Amniotic stem cell (primary cell): ENCODE measurements at regions not wholly inside any gene's neighbourhood (a gene's known extent, or its start where the extent isn't known, plus 50 kb on each side); places are given as distances from the start of the nearest gene placed in this dataset.

Experiments used
- DNase-seq: peaks from one replicate; lab custom pipeline; 2025; lab: John Stamatoyannopoulos, UW

GRCh38 chr1:88063605-88064004 lies 620.5 kb upstream of the PKN2 start:
- no peak for DNase-seq

GRCh38 chr1:88068407-88068960 lies 615.6 kb upstream of the PKN2 start:
- no peak for DNase-seq

GRCh38 chr1:88070956-88071355 lies 613.1 kb upstream of the PKN2 start:
- no peak for DNase-seq

- DNase-seq, result no peak
These were observed 609.4 kb upstream of the PKN2 start for GRCh38 chr1:88074661-88075060.

GRCh38 chr1:88075813-88076212 lies 608.3 kb upstream of the PKN2 start:
- no peak for DNase-seq

GRCh38 chr1:88079036-88079435 lies 605.0 kb upstream of the PKN2 start:
- no peak for DNase-seq

GRCh38 chr1:88080875-88081274 lies 603.2 kb upstream of the PKN2 start:
- DNase-seq, result no peak

- DNase-seq, result no peak
These were observed 595.6 kb upstream of the PKN2 start for GRCh38 chr1:88088481-88088880.

DNA sequence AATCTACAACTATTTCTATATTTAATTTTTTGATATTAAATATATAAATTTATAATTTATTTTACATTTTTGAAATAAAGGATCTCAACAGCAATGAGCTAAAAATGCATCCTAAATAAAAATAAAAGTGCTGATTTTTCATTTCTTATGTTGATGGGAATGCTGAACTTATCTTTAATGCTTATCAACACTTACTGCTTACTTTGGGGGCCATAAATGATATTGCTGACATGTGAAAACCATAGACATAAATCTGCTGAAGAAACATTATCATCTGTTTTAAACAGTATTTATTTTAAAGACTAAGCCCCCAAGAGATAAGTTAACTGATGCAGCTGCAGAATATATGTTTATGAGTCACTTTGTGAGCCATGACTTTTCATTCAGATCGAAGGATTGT lies 594.1 kb upstream of the PKN2 start:
- DNase-seq, result no peak

DNA sequence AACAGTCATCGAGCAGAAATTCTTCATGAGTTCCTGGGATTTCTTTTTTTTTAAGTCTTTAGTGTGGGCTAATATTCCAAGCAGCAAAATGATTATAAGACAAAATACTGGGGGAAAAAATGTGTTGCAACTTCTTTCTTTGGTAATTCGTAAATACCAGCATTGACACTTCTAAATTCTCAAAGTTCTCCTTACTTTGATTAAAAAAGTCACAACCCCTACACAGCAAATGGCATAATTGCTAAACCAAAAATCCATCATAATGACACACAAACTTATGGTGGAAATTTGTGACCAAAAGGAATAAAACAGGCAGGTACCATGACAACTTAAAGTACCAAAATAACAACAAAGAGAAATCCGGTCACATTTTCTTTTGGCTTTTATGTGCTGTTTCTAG lies 585.2 kb upstream of the PKN2 start:
- DNase-seq, result no peak

- no peak for DNase-seq
These were observed 583.0 kb upstream of the PKN2 start for GRCh38 chr1:88101041-88101440.

GRCh38 chr1:88104236-88104635 lies 579.8 kb upstream of the PKN2 start:
- DNase-seq, result no peak

DNA sequence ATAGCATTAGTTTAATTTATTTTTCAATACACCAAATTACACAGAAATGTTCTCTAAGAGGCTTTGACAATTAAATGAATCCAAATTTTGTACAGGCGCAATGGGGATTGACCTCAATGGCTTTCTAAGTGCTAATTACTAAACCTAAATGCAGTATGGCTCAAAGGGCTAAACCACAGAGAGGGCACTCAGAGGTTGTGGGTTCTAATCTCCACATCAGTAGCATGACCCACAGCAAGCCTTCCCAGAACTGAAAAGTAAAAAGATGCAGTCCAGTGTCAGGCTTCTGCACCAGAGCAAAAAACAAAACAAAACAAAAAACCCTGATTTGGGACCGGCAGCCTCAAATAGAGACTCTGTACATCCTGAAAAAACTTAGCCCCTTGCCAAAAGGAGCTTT lies 579.2 kb upstream of the PKN2 start:
- DNase-seq, result no peak

DNA sequence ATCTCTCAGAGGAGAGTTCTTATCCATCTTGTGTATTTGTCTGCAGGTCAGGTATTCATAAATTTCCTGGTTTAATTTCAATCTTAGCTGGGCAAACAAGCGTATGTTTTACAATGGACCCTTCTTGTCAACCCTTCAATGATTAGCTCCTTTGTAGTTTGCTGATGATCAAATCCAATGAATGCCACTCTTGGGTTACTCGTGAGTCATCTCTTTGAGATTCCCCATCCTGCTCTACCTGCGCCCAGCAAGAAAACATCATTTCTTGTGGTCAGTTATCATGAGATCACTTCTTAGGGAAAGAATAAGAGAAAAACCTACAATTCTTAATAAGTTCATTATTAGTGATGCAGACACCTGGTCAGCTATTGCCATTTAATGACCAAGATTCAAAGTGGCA lies 572.3 kb upstream of the PKN2 start:
- no peak for DNase-seq

DNA sequence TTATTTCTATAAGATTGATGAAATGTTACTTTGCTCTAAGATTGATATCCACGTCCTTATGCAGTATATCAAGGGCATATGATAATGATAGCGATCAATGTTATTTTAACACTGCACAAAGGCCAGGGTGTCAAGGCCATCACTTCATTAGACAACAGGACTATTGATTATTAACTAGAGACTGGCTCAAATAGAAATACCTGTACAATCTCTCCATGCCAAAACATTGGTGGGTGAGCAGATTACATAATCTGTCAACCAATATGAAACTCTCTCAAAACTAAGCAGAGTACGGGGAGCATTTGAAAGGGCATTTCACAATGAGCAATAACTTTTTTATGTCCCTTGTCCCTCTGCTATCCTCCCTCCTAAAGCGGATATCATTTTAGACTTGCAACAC lies 566.5 kb upstream of the PKN2 start:
- DNase-seq, result no peak

DNA sequence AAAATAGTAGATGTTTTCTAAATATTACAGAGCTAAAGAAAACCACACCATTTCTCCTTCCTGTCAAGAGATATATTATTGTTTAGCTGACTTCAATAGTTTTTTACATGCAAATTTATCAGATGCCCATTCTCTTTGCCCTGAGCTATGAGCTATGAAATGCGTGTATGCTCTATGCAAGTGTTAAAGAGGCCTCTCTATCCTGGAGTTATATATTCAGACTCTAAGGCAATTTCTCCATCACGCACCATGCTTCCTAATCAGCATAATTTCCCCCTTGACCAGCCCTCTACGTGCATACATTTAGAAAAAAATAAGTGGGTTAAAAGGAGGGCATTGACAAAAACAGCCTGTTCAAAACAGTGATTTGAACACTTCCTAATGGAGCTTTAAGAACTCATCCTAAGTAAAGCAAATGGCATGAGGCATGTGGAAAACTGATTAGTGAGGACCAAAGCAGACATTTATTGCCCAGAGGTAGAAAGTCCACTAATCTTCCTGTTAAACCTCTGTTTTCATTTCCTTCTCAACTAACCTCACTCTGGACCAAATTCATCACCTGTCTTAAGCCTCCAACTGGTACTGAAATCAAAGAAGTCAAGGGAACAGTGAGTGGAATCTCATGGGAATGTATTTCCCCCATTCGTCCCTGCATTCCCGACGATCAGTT lies 565.8 kb upstream of the PKN2 start:
- DNase-seq, result no peak

GRCh38 chr1:88124614-88125013 lies 559.5 kb upstream of the PKN2 start:
- no peak for DNase-seq

GRCh38 chr1:88126467-88126866 lies 557.6 kb upstream of the PKN2 start:
- DNase-seq, result no peak

- DNase-seq, result no peak
These were observed 550.1 kb upstream of the PKN2 start for GRCh38 chr1:88133991-88134390.

DNA sequence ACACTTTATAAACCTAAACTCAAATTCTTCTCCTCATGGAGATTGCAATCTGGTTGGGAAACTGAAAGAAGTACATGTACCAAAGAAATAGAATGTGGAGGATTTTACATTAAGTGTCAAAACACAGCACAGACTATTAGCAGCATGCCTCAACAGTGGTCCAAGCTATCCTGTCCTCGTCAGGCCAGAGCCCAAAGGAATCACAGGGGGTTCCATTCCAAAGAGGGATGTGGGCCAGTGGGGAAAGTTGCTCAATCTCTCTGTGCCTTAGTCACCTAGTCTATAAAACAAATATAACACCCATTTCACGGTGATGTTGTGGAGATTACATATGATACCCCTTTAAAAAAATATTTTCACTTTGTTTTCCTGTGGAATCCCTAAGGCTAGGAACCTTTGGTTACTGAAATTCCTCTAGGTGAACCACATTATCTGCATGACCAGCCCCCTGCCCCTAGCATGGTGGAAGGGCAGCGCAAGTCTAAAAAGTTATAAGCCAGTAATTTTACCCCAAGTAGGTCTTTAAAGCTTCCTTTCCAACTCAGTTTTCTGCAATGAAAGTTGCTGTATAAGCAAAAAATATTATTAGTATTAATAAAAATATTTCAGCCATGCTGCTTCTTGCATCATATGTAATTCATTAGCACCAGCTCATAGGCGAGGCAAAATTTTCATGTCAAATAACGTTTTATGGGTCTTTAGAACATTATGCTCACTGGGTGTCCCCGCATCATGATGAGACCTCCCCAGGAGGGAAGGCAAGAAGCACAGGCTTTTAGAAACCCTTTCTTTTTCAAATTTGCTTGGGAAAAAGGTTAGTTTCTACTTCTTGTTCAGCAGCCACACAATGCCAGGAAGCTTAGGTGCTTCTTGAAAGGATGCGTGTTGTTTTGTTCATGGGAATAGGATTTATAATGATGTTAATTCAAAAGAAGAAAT lies 548.8 kb upstream of the PKN2 start:
- no peak for DNase-seq

- DNase-seq, result no peak
These were observed 544.4 kb upstream of the PKN2 start for GRCh38 chr1:88139633-88140032.

- DNase-seq, result no peak
These were observed 543.7 kb upstream of the PKN2 start for GRCh38 chr1:88140325-88140724.

DNA sequence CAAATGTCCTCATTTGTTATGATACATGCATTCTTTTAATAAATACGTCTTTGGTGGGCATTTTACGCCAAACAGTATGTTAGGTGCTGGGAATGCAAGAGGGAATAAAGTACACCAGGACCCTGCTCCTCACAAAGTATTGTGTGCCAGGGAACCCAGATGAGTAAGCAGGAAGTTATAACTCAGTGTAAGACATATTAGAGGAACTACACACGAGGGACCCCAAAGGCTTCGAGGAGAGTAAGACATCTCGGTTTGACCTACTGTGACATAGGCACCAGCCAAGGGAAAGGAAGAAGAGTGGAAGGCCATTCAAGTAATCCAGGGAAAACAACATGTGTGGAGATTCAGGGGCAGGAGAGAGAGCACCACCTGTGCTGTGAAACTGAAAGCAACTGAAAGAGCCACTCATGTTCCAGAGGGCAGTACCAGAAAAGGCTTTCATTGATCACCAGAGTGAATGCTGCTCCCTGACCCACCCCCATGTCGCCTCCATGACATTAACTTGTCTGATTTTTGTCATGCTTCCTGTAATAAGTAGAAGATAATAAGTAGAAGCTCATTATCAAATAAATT lies 542.5 kb upstream of the PKN2 start:
- DNase-seq, result no peak
